ENCODE measurements at regions not wholly inside any gene's neighbourhood (a gene's known extent, or its start where the extent isn't known, plus 50 kb on each side); places are given as distances from the start of the nearest gene placed in this dataset.
"Not testable (repeated sequence)": the region's sequence is repeated elsewhere in the genome, so short reads cannot be mapped to it uniquely, and the experiment has no call there.

DNA sequence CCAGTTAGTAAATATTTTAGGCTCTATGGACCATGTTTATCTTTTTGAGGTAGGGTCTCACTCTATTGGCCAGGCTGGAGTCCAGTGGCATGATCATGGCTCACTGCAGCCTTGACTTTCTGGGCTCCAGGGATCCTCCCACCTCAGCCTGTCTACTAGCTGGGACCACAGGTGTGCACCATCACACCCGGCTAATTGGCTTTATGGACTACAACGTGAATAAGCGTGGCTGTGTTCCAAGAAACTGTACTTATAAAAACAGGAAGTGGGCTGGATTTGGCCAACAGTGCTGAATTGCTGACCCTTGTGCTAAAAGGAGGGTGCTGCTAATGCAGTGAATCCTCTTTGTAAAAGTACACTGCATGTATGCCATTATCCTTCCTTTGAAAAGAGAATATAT, 111.7 kb upstream of the CDK13 start:
- Mint-ChIP-seq H3K27ac (ENCODE audit: low read depth, unreplicated experiment) (no peak overlapping the region), H3K27me3 (ENCODE audit: insufficient read depth, unreplicated experiment) (no peaks in the 10 kb centered on the region), H3K9me3 (ENCODE audit: unreplicated experiment) (no peaks in the 10 kb centered on the region), H3K4me3 (ENCODE audit: unreplicated experiment) (no peak overlapping the region), H3K36me3 (ENCODE audit: insufficient read depth, unreplicated experiment) (no peaks in the 10 kb centered on the region), H3K4me1 (ENCODE audit: insufficient read depth, unreplicated experiment) (no peaks in the 10 kb centered on the region)
- CTCF ChIA-PET = interaction anchor here (0.7 kb wide), 1 partner anchor 215 kb away, joined by 3 read pairs; no protein-coding TSS in a partner anchor
- intact Hi-C loops (cut with micrococcal nuclease) = no loop called here
- TF ChIP-seq, protein P1, sequence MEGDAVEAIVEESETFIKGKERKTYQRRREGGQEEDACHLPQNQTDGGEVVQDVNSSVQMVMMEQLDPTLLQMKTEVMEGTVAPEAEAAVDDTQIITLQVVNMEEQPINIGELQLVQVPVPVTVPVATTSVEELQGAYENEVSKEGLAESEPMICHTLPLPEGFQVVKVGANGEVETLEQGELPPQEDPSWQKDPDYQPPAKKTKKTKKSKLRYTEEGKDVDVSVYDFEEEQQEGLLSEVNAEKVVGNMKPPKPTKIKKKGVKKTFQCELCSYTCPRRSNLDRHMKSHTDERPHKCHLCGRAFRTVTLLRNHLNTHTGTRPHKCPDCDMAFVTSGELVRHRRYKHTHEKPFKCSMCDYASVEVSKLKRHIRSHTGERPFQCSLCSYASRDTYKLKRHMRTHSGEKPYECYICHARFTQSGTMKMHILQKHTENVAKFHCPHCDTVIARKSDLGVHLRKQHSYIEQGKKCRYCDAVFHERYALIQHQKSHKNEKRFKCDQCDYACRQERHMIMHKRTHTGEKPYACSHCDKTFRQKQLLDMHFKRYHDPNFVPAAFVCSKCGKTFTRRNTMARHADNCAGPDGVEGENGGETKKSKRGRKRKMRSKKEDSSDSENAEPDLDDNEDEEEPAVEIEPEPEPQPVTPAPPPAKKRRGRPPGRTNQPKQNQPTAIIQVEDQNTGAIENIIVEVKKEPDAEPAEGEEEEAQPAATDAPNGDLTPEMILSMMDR (IDR thresholded peaks at IDR 0.05; ENCODE audit: unreplicated experiment) = no peak
- peak; percentile 76 for DNase-seq (ENCODE audit: unreplicated experiment)
- POLR2A ChIA-PET = no interaction called here
- BruUV-seq (replicated peaks) = no TSS peak

DNA sequence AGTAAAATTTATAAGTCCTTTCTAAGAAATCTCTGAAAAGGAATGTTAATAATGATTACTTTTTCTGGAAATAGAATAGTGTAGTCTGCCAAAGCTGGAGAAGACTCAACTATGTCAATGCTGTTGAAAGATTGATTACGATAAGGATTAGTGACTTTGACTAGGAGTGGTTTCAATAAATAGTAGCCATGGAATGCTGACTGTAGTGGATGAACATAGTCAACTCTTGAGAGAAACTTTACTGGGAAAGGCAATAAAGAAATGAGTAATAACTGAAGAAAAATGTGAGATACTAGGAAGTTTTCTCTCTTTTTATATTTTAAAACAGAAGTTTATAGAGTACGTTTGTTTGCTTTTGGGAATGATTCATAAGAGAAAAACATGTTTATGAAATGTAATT, 105.0 kb upstream of the CDK13 start:
- intact Hi-C loops (cut with micrococcal nuclease) = no loop called here
- no peak overlapping the region for H3K4me3 Mint-ChIP-seq (ENCODE audit: unreplicated experiment)
- no TSS peak for BruUV-seq (replicated peaks)
- ChIA-PET POLR2A (interaction anchor here (0.7 kb wide), 1 partner anchor 376 kb away, joined by 3 read pairs; no protein-coding TSS in a partner anchor), CTCF (no interaction called here)
- TF ChIP-seq, protein P1 (IDR thresholded peaks at IDR 0.05; ENCODE audit: unreplicated experiment) = no peak
- DNase-seq (ENCODE audit: unreplicated experiment) = no peak
- no peaks in the 10 kb centered on the region for H3K4me1 Mint-ChIP-seq (ENCODE audit: insufficient read depth, unreplicated experiment)
- no peaks in the 10 kb centered on the region for H3K27me3 Mint-ChIP-seq (ENCODE audit: insufficient read depth, unreplicated experiment)
- no peaks in the 10 kb centered on the region for H3K9me3 Mint-ChIP-seq (ENCODE audit: unreplicated experiment)
- no peak overlapping the region for H3K27ac Mint-ChIP-seq (ENCODE audit: low read depth, unreplicated experiment)
- no peaks in the 10 kb centered on the region for H3K36me3 Mint-ChIP-seq (ENCODE audit: insufficient read depth, unreplicated experiment)

DNA sequence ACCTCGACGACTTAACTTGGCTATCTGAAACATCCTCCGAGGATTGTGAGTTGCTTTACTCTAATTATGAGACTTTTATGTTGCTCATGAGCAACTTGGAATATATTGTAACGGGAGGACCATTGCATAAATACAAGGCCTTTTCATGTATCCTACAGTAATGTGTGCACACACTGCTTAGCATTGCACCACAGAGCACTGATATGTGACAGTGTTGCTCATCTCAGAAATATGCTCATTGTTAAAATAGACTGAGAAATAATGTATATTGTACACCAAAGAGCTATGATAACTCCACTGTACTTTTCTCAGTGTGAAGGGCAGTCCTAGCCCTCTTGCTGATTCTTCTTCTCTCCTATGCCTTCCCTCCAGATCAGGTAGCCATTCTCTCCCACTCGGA, 102.8 kb upstream of the CDK13 start:
- intact Hi-C loops (cut with micrococcal nuclease) = no loop called here
- Mint-ChIP-seq H3K9me3 (ENCODE audit: unreplicated experiment) (no peaks in the 10 kb centered on the region), H3K27me3 (ENCODE audit: insufficient read depth, unreplicated experiment) (no peaks in the 10 kb centered on the region), H3K4me1 (ENCODE audit: insufficient read depth, unreplicated experiment) (no peaks in the 10 kb centered on the region), H3K36me3 (ENCODE audit: insufficient read depth, unreplicated experiment) (no peaks in the 10 kb centered on the region), H3K27ac (ENCODE audit: low read depth, unreplicated experiment) (no peak overlapping the region), H3K4me3 (ENCODE audit: unreplicated experiment) (no peak overlapping the region)
- TF ChIP-seq, protein P1 (IDR thresholded peaks at IDR 0.05; ENCODE audit: unreplicated experiment) = no peak
- ChIA-PET CTCF (no interaction called here), POLR2A (interaction anchor here (0.6 kb wide), 1 partner anchor 907 kb away, joined by 3 read pairs; no protein-coding TSS in a partner anchor)
- DNase-seq (ENCODE audit: unreplicated experiment) = no peak
- BruUV-seq (replicated peaks) = no TSS peak

DNA sequence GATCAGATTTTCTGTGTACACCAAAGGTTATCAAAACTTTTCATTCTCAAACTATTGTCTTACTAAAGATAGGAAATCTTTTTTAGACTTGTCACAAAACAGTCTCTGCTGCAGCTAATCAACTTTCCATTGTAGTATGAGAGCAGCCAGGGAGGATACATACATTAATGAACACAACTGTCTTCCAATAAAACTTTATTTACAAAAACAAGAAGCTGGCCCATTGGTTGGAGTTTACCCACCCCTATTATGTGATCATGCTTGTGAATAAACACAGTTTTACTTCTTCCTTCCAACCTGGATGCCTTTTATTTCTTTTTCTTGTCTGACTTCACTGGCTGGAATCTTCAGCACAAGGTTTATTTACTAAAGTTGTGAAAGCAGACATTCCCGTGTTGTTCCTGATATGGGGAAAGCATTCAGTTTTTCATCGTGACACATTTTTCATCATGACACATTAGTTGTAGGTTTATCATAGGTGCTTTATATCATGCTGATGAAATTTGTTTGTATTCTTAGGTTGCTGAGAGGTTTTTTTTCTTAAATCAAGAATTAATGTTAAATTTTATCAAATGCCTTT, 98.5 kb upstream of the CDK13 start:
- peaks cover 25% of the 10 kb centered on the region for H3K27me3 Mint-ChIP-seq (ENCODE audit: insufficient read depth, unreplicated experiment)
- no peaks in the 10 kb centered on the region for H3K36me3 Mint-ChIP-seq (ENCODE audit: insufficient read depth, unreplicated experiment)
- H3K27ac Mint-ChIP-seq (ENCODE audit: low read depth, unreplicated experiment) = no peak overlapping the region
- no TSS peak for BruUV-seq (replicated peaks)
- TF ChIP-seq, protein P1 (IDR thresholded peaks at IDR 0.05; ENCODE audit: unreplicated experiment) = no peak
- peaks cover 6% of the 10 kb centered on the region for H3K4me1 Mint-ChIP-seq (ENCODE audit: insufficient read depth, unreplicated experiment)
- no peaks in the 10 kb centered on the region for H3K9me3 Mint-ChIP-seq (ENCODE audit: unreplicated experiment)
- POLR2A ChIA-PET = no interaction called here
- no peak for DNase-seq (ENCODE audit: unreplicated experiment)
- H3K4me3 Mint-ChIP-seq (ENCODE audit: unreplicated experiment) = no peak overlapping the region
- CTCF ChIA-PET = interaction anchor here (0.7 kb wide), 1 partner anchor 68 kb away, joined by 3 read pairs; no protein-coding TSS in a partner anchor
- intact Hi-C loops (cut with micrococcal nuclease) = no loop called here

DNA sequence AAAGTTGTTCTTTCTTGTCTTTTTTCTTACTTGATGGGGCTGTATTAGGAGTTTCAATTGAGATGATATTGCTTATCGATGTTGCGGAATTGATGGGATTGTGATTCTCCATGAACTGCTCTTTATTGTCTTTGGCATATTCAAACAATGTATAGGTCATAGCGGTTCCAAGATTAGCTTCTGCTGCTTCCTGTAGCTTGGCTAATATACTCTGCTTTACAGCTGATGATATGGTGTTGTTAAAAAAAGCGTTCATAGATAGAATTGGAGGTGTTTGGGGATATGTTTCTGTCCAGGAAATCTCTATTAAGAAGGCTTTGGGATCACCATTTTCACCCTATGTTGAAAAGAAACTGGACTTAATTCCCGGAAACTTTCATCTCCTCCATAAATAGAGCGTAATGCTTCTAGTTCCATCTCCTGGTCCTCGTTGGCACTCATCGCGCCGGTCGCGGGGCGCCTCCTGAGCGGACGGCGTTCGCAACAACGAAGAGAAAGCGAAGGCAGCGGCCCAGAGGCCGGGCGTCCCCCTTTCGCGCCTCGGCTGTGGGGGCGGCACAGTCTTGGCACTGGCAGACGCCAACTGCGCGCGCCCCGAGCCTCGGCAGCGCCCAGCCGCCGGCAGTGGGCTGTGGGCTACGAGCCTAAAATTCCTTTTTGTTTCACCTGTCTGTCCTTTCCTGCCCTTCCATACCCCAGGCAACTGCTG, 95.3 kb upstream of the CDK13 start:
- POLR2A ChIA-PET = interaction anchor here (0.6 kb wide), 1 partner anchor 11 kb away, joined by 3 read pairs; no protein-coding TSS in a partner anchor
- H3K9me3 Mint-ChIP-seq (ENCODE audit: unreplicated experiment); intact Hi-C loops (cut with micrococcal nuclease); H3K27ac Mint-ChIP-seq (ENCODE audit: low read depth, unreplicated experiment); H3K36me3 Mint-ChIP-seq (ENCODE audit: insufficient read depth, unreplicated experiment); CTCF ChIA-PET; BruUV-seq (replicated peaks); DNase-seq (ENCODE audit: unreplicated experiment); H3K4me1 Mint-ChIP-seq (ENCODE audit: insufficient read depth, unreplicated experiment): not testable (repeated sequence)
- H3K4me3 Mint-ChIP-seq (ENCODE audit: unreplicated experiment) = peak overlapping the region; percentile 50
- peaks cover 25% of the 10 kb centered on the region for H3K27me3 Mint-ChIP-seq (ENCODE audit: insufficient read depth, unreplicated experiment)
